Cerebellar cortex (tissue), 1 donor: ENCODE measurements at regions not wholly inside any gene's neighbourhood (a gene's known extent, or its start where the extent isn't known, plus 50 kb on each side); places are given as distances from the start of the nearest gene placed in this dataset.
"Not testable (repeated sequence)": the region's sequence is repeated elsewhere in the genome, so short reads cannot be mapped to it uniquely, and the experiment has no call there.

ENCODE experiments used
- DNase-seq: peaks from one replicate; pipeline ENCODE4 v3.0.0-alpha.2; 2015; ENCODE audit warnings: low spot score

GRCh38 chr3:110889376-110889699 lies 182.3 kb upstream of the NECTIN3 start:
- DNase-seq = not testable (repeated sequence)

GRCh38 chr3:110894574-110894973 lies 177.0 kb upstream of the NECTIN3 start:
- no peak for DNase-seq

- no peak for DNase-seq
Observed at GRCh38 chr3:110895054-110895453, 176.6 kb upstream of the NECTIN3 start.

GRCh38 chr3:110897046-110897445 lies 174.6 kb upstream of the NECTIN3 start:
- no peak for DNase-seq

GRCh38 chr3:110900576-110900975 lies 171.0 kb upstream of the NECTIN3 start:
- no peak for DNase-seq

GRCh38 chr3:110901536-110901935 lies 170.1 kb upstream of the NECTIN3 start:
- DNase-seq = no peak

DNA sequence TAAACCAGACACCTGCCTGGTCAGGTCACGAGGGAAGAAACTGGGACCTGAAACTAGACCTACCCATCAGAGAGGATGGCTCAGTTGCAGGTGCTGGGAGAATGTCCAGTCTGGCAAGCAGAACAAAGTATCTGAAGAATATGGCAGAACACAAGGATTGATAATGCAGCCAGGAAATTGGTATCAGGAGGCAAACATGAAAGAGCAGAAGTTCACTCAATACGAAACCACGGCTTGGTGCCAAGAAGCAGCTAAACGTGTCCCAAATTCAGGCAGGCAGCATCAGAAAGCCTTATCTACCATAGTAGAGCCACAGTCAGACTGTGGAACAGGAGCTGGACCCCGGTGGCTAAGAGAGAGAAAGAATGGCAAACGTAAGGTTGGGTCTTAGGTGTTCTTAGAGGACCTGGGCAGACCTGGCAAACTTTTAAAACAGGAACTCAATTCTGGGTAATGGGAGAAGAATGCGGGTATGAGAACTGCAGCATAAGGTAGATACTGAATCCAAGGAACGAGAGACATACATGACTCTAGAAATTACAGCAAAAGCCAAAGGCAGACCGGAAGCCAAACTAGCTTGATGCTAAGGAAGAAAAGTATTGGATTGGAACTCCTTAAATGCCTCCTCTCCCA lies 169.0 kb upstream of the NECTIN3 start:
- no peak for DNase-seq

GRCh38 chr3:110903771-110904519 lies 167.7 kb upstream of the NECTIN3 start:
- no peak for DNase-seq

GRCh38 chr3:110904520-110904890 lies 167.1 kb upstream of the NECTIN3 start:
- no peak for DNase-seq

- DNase-seq = no peak
Observed at GRCh38 chr3:110905121-110905520, 166.5 kb upstream of the NECTIN3 start.

DNA sequence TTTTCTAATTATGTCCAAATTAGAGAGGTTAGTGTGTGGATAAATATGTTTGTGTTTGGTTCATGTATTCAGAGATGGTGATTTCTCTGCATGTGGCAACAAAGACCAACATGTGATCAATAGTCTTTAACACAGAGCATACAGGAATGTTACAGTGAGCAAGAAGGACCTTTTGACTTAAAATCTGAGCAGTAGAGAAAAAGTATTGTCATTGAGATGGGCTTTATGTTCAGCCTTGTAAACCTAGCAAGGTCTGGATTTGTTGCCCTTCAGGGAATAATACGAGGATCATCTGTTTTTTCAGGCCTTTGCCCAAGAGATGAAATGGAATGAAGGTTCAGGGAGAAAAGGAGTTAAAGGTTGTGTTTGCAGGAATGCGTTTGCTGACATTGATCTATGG lies 161.8 kb upstream of the NECTIN3 start:
- no peak for DNase-seq

GRCh38 chr3:110910346-110910955 lies 161.2 kb upstream of the NECTIN3 start:
- DNase-seq = no peak

DNA sequence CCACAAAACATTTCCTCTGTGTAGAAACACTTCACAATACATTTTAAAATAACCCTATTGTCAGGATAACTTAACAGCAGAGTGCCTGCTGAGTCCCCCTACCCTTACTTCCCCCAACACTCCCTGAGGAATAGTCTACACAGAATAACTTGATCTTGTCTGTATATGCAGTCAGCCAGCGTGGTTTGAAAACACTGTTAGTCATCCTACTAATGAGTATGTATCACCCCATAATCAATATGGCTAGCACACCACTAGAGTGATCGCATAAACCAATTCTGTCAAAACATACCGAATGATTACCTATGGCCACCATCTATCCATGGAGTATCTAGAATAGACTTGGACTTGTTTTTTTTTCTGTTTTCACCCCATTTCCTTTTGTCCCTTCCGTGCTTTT lies 152.7 kb upstream of the NECTIN3 start:
- DNase-seq = no peak

DNA sequence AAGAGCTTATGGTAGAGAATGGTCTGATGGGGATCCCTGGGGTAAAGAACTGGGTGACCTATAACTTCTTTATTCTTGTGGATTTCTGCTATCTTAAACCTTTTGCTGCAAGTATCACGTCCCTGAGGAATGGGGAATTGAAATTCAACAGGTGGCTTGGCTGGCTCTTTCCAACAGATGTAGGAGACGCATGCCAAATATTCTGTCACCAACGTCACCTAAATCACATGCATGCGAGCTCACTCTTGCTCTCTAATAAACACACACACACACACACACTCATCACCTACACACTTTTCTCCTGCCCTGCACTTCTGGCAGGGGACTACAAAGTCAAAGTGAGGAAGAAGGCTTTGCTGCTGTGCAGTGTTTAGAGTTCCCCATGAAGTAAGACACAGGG lies 145.8 kb upstream of the NECTIN3 start:
- DNase-seq = no peak

DNA sequence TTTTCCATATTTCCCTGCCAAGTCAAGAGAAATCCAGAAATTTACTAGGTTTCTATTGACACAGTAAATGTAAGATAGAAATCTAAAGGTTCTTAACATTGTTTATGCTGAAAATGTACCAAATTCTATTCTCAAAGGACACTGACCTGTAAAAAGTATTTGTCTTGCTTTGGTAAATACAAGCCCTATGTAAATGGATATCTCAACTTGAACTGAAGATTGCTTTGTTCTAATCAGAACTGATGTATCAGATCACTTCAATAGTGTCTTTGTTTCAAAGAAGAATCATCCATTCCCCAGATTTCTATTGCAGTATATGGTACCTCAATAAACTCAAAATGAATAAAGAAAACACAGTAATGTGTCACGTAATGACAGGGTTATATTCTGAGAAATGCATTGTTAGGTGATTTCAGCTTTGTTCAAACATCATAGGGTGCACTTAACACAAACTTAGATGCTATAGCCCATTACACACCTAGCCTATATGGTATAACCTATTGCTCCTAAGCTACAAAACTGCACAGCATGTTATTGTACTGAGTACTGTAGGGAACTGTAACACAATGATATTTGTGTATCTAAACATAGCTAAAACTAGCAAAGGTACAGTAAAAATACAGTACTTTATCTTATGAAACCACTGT lies 143.5 kb upstream of the NECTIN3 start:
- DNase-seq = no peak

DNA sequence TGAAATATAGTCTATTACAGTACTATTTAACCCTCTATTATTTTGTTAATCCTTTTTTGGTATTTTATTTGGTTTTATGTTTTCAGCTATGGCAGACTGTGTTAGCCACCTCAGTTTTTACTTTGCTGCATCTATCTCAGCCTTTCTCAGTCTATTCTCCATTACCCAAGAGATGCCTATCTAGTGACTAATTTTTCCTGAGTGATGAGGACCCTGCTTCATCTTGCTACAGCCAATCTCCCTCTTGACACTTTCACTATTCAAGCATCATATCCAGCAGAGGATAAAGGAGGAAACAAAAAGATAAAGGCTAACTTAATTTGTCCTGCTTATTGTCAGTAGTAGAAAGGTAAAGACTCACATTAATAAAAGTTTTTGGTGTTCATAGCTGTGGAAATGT lies 141.8 kb upstream of the NECTIN3 start:
- no peak for DNase-seq

DNA sequence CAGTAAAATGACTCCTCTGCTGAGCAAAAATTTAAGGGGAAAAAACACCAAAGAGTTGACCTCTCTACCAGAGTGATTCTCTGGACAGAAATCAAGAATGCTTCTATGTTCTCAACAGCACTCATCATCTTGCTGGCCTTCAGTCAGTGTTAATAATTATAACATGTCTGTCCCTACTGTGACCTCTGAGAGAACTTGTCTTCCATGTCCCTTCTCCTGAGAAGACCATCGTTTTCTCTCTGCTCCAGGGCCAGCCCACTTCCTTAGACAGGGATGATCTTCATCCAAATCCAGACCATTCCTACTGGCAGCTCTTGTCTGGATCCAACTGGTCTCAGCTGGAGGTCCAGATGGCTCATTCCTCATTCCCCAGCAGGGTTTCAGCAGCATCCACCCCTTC lies 139.0 kb upstream of the NECTIN3 start:
- peak; percentile 36 for DNase-seq

DNA sequence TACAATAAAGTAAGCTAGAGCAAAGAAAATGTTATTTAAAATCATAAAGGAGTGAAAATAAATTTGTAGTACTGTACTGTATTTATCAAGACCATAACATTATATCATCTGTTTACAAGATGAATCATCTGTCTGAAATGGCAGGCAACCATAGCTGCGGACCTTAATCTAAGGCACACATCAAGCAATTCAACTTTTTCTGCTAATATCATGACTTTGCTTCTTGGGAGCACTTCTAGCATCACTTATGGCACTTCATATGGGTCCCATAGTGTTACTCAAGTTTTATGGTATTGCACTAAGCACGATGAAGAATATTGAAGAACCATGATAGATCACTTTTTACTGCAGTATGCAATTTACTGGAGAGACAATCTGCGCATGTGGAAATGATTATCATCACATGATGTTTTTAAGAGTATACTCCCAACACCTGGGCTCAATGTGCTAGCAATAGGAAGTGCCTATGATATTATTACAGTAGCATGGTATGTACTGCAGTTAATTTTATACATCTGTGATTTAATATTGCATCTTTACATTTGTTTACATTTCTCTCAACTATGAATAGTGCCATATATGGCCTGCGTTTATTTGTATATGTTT lies 137.7 kb upstream of the NECTIN3 start:
- no peak for DNase-seq

- no peak for DNase-seq
Observed at GRCh38 chr3:110938629-110939028, 133.0 kb upstream of the NECTIN3 start.

DNA sequence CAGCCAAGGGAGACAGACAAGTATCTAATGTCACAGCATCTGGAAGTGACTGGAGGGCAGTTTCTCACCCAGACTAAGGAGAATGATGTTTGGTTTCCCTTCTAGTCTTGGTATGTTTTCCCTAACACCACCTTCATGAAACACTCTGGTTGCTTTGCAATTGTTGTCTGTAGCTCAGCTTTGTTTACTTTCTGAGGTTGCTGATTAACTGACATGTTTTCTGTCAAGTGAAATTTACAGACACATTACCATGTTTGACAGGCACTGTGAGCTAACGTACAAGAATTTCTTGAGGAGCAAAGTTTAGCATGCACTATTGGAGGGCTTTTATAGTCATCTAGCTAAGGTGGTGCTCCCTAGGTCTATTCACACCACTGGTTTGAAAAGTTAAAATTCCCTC lies 131.6 kb upstream of the NECTIN3 start:
- no peak for DNase-seq

DNA sequence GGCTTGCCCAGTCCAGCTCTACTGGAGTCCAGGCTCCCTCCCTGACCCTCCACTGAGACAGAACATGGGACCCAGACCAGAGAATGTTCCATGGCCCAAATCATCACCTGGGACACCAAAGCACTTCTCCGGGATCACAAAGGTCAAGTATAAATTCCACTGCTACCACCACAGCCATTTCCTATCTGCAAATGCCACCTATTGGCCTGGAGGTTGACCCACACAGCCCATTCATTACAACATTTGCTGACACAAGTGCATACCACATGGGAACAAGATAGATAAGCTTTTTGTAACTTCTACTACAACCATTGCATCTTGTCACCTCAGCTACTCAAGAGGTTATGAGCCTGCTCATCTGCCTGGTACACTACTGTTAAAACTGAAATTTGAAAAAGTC lies 126.8 kb upstream of the NECTIN3 start:
- DNase-seq = no peak

GRCh38 chr3:110946810-110947209 lies 124.8 kb upstream of the NECTIN3 start:
- no peak for DNase-seq

DNA sequence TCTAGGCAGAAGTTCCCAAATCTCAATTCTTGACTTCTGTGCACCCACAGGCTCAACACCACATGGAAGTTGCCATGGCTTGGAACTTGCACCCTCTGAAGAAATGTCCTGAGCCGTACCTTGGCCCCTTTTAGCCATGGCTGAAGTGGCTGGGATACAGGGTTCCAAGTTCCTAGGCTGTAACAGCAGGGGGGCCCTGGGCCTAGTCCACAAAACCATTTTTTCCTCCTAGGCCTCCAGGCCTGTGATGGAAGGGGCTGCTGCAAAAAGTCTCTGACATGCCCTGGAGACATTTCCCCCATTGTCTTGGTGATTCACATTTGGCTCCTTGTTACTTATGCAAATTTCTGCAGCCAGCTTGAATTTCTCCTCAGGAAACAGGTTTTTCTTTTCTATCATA lies 122.4 kb upstream of the NECTIN3 start:
- DNase-seq = not testable (repeated sequence)
